ENCODE measurements at regions not wholly inside any gene's neighbourhood (a gene's known extent, or its start where the extent isn't known, plus 50 kb on each side); places are given as distances from the start of the nearest gene placed in this dataset.

- no peaks in the 10 kb centered on the region for H3K4me1 Mint-ChIP-seq
- peaks cover 1 to 4% of the 10 kb centered on the region in 2 donors for H3K27me3 Mint-ChIP-seq
- Histone ChIP-seq H3K27me3 (ENCODE audit: insufficient read depth, low read length, poor library complexity, severe bottlenecking) (no peaks in the 10 kb centered on the region), H3K27ac (ENCODE audit: low read depth, low read length) (peak overlapping the region; percentile 29), H3K9me3 (ENCODE audit: low read length) (no peaks in the 10 kb centered on the region), H3K4me3 (ENCODE audit: low read length) (no peak overlapping the region), H3K36me3 (ENCODE audit: insufficient read depth, low read length) (no peaks in the 10 kb centered on the region), H3K4me1 (ENCODE audit: insufficient read depth, low read length) (no peaks in the 10 kb centered on the region)
- CTCF ChIA-PET, result no interaction called here
- H3K9me3 Mint-ChIP-seq, result peaks cover 0 to 3% (median 0%) of the 10 kb centered on the region in 5 donors
- POLR2A ChIA-PET, result no interaction called here
- H3K4me3 Mint-ChIP-seq, result no peak overlapping the region
- H3K27ac Mint-ChIP-seq, result no peak overlapping the region
- no peak for DNase-seq
- no peaks in the 10 kb centered on the region for H3K36me3 Mint-ChIP-seq
These were observed 113.3 kb upstream of the SSTR4 start for GRCh38 chr20:22921595-22922421.

- Mint-ChIP-seq H3K36me3 (no peaks in the 10 kb centered on the region), H3K27me3 (peaks cover 1 to 4% of the 10 kb centered on the region in 2 donors), H3K4me1 (no peaks in the 10 kb centered on the region), H3K4me3 (no peak overlapping the region), H3K9me3 (peaks cover 0 to 3% (median 0%) of the 10 kb centered on the region in 5 donors), H3K27ac (no peak overlapping the region)
- Histone ChIP-seq H3K9me3 (ENCODE audit: low read length) (no peaks in the 10 kb centered on the region), H3K4me3 (ENCODE audit: low read length) (no peak overlapping the region), H3K4me1 (ENCODE audit: insufficient read depth, low read length) (no peaks in the 10 kb centered on the region), H3K36me3 (ENCODE audit: insufficient read depth, low read length) (no peaks in the 10 kb centered on the region), H3K27ac (ENCODE audit: low read depth, low read length) (no peak overlapping the region), H3K27me3 (ENCODE audit: insufficient read depth, low read length, poor library complexity, severe bottlenecking) (no peaks in the 10 kb centered on the region)
- no peak for DNase-seq
- POLR2A ChIA-PET, result no interaction called here
- CTCF ChIA-PET, result no interaction called here
These were observed 112.1 kb upstream of the SSTR4 start for GRCh38 chr20:22922987-22923386.

- Mint-ChIP-seq H3K36me3 (no peaks in the 10 kb centered on the region), H3K9me3 (peaks cover 0 to 3% (median 0%) of the 10 kb centered on the region in 5 donors), H3K27me3 (peaks cover 1 to 4% of the 10 kb centered on the region in 2 donors), H3K4me1 (no peaks in the 10 kb centered on the region), H3K27ac (no peak overlapping the region), H3K4me3 (no peak overlapping the region)
- Histone ChIP-seq H3K27ac (ENCODE audit: low read depth, low read length) (no peak overlapping the region), H3K27me3 (ENCODE audit: insufficient read depth, low read length, poor library complexity, severe bottlenecking) (no peaks in the 10 kb centered on the region), H3K36me3 (ENCODE audit: insufficient read depth, low read length) (no peaks in the 10 kb centered on the region), H3K4me1 (ENCODE audit: insufficient read depth, low read length) (no peaks in the 10 kb centered on the region), H3K9me3 (ENCODE audit: low read length) (no peaks in the 10 kb centered on the region), H3K4me3 (ENCODE audit: low read length) (no peak overlapping the region)
- DNase-seq, result no peak
- ChIA-PET CTCF (no interaction called here), POLR2A (no interaction called here)
These were observed 110.9 kb upstream of the SSTR4 start for GRCh38 chr20:22924046-22924737.

GRCh38 chr20:22924949-22925612 lies 110.0 kb upstream of the SSTR4 start:
- peaks cover 0 to 3% (median 0%) of the 10 kb centered on the region in 5 donors for H3K9me3 Mint-ChIP-seq
- no peaks in the 10 kb centered on the region for H3K36me3 ChIP-seq (ENCODE audit: insufficient read depth, low read length)
- CTCF ChIA-PET, result no interaction called here
- peaks cover 1 to 4% of the 10 kb centered on the region in 2 donors for H3K27me3 Mint-ChIP-seq
- H3K4me1 Mint-ChIP-seq, result no peaks in the 10 kb centered on the region
- H3K27me3 ChIP-seq (ENCODE audit: insufficient read depth, low read length, poor library complexity, severe bottlenecking), result no peaks in the 10 kb centered on the region
- no peaks in the 10 kb centered on the region for H3K36me3 Mint-ChIP-seq
- POLR2A ChIA-PET, result no interaction called here
- DNase-seq, result no peak
- H3K4me3 Mint-ChIP-seq, result no peak overlapping the region
- no peak overlapping the region for H3K27ac ChIP-seq (ENCODE audit: low read depth, low read length)
- no peaks in the 10 kb centered on the region for H3K4me1 ChIP-seq (ENCODE audit: insufficient read depth, low read length)
- H3K9me3 ChIP-seq (ENCODE audit: low read length), result no peaks in the 10 kb centered on the region
- H3K27ac Mint-ChIP-seq, result no peak overlapping the region
- no peak overlapping the region for H3K4me3 ChIP-seq (ENCODE audit: low read length)

GRCh38 chr20:22925613-22925983 lies 109.5 kb upstream of the SSTR4 start:
- POLR2A ChIA-PET, result no interaction called here
- CTCF ChIA-PET, result no interaction called here
- no peaks in the 10 kb centered on the region for H3K4me1 Mint-ChIP-seq
- no peak overlapping the region for H3K27ac Mint-ChIP-seq
- Histone ChIP-seq H3K9me3 (ENCODE audit: low read length) (no peaks in the 10 kb centered on the region), H3K36me3 (ENCODE audit: insufficient read depth, low read length) (no peaks in the 10 kb centered on the region), H3K27ac (ENCODE audit: low read depth, low read length) (no peak overlapping the region), H3K27me3 (ENCODE audit: insufficient read depth, low read length, poor library complexity, severe bottlenecking) (no peaks in the 10 kb centered on the region), H3K4me1 (ENCODE audit: insufficient read depth, low read length) (no peaks in the 10 kb centered on the region), H3K4me3 (ENCODE audit: low read length) (no peak overlapping the region)
- peaks cover 0 to 3% (median 0%) of the 10 kb centered on the region in 5 donors for H3K9me3 Mint-ChIP-seq
- peaks cover 1 to 4% of the 10 kb centered on the region in 2 donors for H3K27me3 Mint-ChIP-seq
- no peak for DNase-seq
- H3K4me3 Mint-ChIP-seq, result no peak overlapping the region
- H3K36me3 Mint-ChIP-seq, result no peaks in the 10 kb centered on the region

- Histone ChIP-seq H3K27ac (ENCODE audit: low read depth, low read length) (no peak overlapping the region), H3K36me3 (ENCODE audit: insufficient read depth, low read length) (no peaks in the 10 kb centered on the region), H3K4me1 (ENCODE audit: insufficient read depth, low read length) (no peaks in the 10 kb centered on the region), H3K27me3 (ENCODE audit: insufficient read depth, low read length, poor library complexity, severe bottlenecking) (no peaks in the 10 kb centered on the region), H3K9me3 (ENCODE audit: low read length) (no peaks in the 10 kb centered on the region), H3K4me3 (ENCODE audit: low read length) (no peak overlapping the region)
- Mint-ChIP-seq H3K4me3 (no peak overlapping the region), H3K36me3 (no peaks in the 10 kb centered on the region), H3K27ac (no peak overlapping the region), H3K27me3 (peaks cover 0 to 1% of the 10 kb centered on the region in 2 donors), H3K9me3 (peaks cover 0 to 3% (median 0%) of the 10 kb centered on the region in 5 donors), H3K4me1 (no peaks in the 10 kb centered on the region)
- POLR2A ChIA-PET, result no interaction called here
- DNase-seq, result no peak
- CTCF ChIA-PET, result no interaction called here
These were observed 107.6 kb upstream of the SSTR4 start for GRCh38 chr20:22927537-22927936.

- H3K27me3 Mint-ChIP-seq, result peaks cover 0 to 1% of the 10 kb centered on the region in 2 donors
- H3K36me3 Mint-ChIP-seq, result no peaks in the 10 kb centered on the region
- no peaks in the 10 kb centered on the region for H3K27me3 ChIP-seq (ENCODE audit: insufficient read depth, low read length, poor library complexity, severe bottlenecking)
- no peak overlapping the region for H3K4me3 ChIP-seq (ENCODE audit: low read length)
- ChIA-PET CTCF (no interaction called here), POLR2A (no interaction called here)
- no peaks in the 10 kb centered on the region for H3K36me3 ChIP-seq (ENCODE audit: insufficient read depth, low read length)
- H3K9me3 Mint-ChIP-seq, result peaks cover 0 to 3% (median 0%) of the 10 kb centered on the region in 5 donors
- no peak overlapping the region for H3K27ac Mint-ChIP-seq
- no peak for DNase-seq
- no peaks in the 10 kb centered on the region for H3K9me3 ChIP-seq (ENCODE audit: low read length)
- no peaks in the 10 kb centered on the region for H3K4me1 ChIP-seq (ENCODE audit: insufficient read depth, low read length)
- no peak overlapping the region for H3K27ac ChIP-seq (ENCODE audit: low read depth, low read length)
- no peak overlapping the region for H3K4me3 Mint-ChIP-seq
- H3K4me1 Mint-ChIP-seq, result no peaks in the 10 kb centered on the region
These were observed 106.4 kb upstream of the SSTR4 start for GRCh38 chr20:22928679-22929078.

GRCh38 chr20:22929661-22930060 lies 105.5 kb upstream of the SSTR4 start:
- Histone ChIP-seq H3K4me1 (ENCODE audit: insufficient read depth, low read length) (no peaks in the 10 kb centered on the region), H3K27ac (ENCODE audit: low read depth, low read length) (no peak overlapping the region), H3K4me3 (ENCODE audit: low read length) (no peak overlapping the region), H3K9me3 (ENCODE audit: low read length) (no peaks in the 10 kb centered on the region), H3K27me3 (ENCODE audit: insufficient read depth, low read length, poor library complexity, severe bottlenecking) (no peaks in the 10 kb centered on the region), H3K36me3 (ENCODE audit: insufficient read depth, low read length) (no peaks in the 10 kb centered on the region)
- no peak overlapping the region for H3K27ac Mint-ChIP-seq
- no peak overlapping the region for H3K4me3 Mint-ChIP-seq
- CTCF ChIA-PET, result no interaction called here
- no peak for DNase-seq
- H3K4me1 Mint-ChIP-seq, result no peaks in the 10 kb centered on the region
- peaks cover 0 to 4% of the 10 kb centered on the region in 2 donors for H3K27me3 Mint-ChIP-seq
- H3K9me3 Mint-ChIP-seq, result peaks cover 0 to 3% (median 0%) of the 10 kb centered on the region in 5 donors
- POLR2A ChIA-PET, result no interaction called here
- H3K36me3 Mint-ChIP-seq, result no peaks in the 10 kb centered on the region
